ENCODE measurements at regions not wholly inside any gene's neighbourhood (a gene's known extent, or its start where the extent isn't known, plus 50 kb on each side); places are given as distances from the start of the nearest gene placed in this dataset.

- TF ChIP-seq CTCF (IDR thresholded peaks at IDR 0.05) (no peak), TEAD4 (IDR thresholded peaks at IDR 0.05; ENCODE audit: borderline replicate concordance, insufficient read depth) (no peak)
- TF ChIP-seq, protein P1, sequence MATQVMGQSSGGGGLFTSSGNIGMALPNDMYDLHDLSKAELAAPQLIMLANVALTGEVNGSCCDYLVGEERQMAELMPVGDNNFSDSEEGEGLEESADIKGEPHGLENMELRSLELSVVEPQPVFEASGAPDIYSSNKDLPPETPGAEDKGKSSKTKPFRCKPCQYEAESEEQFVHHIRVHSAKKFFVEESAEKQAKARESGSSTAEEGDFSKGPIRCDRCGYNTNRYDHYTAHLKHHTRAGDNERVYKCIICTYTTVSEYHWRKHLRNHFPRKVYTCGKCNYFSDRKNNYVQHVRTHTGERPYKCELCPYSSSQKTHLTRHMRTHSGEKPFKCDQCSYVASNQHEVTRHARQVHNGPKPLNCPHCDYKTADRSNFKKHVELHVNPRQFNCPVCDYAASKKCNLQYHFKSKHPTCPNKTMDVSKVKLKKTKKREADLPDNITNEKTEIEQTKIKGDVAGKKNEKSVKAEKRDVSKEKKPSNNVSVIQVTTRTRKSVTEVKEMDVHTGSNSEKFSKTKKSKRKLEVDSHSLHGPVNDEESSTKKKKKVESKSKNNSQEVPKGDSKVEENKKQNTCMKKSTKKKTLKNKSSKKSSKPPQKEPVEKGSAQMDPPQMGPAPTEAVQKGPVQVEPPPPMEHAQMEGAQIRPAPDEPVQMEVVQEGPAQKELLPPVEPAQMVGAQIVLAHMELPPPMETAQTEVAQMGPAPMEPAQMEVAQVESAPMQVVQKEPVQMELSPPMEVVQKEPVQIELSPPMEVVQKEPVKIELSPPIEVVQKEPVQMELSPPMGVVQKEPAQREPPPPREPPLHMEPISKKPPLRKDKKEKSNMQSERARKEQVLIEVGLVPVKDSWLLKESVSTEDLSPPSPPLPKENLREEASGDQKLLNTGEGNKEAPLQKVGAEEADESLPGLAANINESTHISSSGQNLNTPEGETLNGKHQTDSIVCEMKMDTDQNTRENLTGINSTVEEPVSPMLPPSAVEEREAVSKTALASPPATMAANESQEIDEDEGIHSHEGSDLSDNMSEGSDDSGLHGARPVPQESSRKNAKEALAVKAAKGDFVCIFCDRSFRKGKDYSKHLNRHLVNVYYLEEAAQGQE (IDR thresholded peaks at IDR 0.05; ENCODE audit: low read depth, low read length): no peak
Measured at GRCh38 chr11:121944556-121945230, 171.3 kb downstream of the BLID start.
